Coronary artery (tissue), 2 donors: ENCODE measurements at regions not wholly inside any gene's neighbourhood (a gene's known extent, or its start where the extent isn't known, plus 50 kb on each side); places are given as distances from the start of the nearest gene placed in this dataset.

ENCODE experiments used
- DNase-seq: peaks from one replicate; pipeline ENCODE4 v3.0.0-alpha.2; 2017; ENCODE audit warnings: low spot score
- H3K27ac ChIP-seq, 2 donors: fragments of 200-600 bp; sonication (generic); one replicate each; pipeline ENCODE4 v1.5.1; 2016 to 2019
- H3K4me3 ChIP-seq: fragments of 200-600 bp; sonication (generic); 2 replicates; pipeline ENCODE4 v1.5.1; 2016; ENCODE audit warnings: mild to moderate bottlenecking, moderate library complexity
- TF ChIP-seq, protein P1 (sequence below): fragments of 200-600 bp; sonication (generic); IDR thresholded peaks from one replicate; pipeline ENCODE4 v1.5.1; 2019; ENCODE audit warnings: antibody characterized with exemption

DNA sequence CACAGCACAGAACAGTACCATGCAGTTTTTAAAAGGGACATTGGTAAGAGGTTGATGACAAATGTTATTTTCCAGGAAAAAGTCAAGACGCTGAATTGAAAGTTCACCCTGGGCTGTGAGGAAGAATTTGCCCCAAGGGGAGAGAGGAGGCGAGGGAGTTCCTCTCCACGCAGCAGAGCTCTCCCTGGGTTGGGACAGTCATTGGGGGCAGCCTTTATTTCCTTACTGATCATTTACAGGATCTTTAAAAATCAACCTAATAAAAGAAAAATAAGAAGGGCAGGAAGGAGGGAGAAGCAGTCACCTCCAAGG is 49.9 kb upstream of the WNT7B start:
- Histone ChIP-seq H3K27ac (peak overlapping the region; percentile 61 to 85), H3K4me3 (peak overlapping the region; percentile 71)
- TF ChIP-seq, protein P1, sequence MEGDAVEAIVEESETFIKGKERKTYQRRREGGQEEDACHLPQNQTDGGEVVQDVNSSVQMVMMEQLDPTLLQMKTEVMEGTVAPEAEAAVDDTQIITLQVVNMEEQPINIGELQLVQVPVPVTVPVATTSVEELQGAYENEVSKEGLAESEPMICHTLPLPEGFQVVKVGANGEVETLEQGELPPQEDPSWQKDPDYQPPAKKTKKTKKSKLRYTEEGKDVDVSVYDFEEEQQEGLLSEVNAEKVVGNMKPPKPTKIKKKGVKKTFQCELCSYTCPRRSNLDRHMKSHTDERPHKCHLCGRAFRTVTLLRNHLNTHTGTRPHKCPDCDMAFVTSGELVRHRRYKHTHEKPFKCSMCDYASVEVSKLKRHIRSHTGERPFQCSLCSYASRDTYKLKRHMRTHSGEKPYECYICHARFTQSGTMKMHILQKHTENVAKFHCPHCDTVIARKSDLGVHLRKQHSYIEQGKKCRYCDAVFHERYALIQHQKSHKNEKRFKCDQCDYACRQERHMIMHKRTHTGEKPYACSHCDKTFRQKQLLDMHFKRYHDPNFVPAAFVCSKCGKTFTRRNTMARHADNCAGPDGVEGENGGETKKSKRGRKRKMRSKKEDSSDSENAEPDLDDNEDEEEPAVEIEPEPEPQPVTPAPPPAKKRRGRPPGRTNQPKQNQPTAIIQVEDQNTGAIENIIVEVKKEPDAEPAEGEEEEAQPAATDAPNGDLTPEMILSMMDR = no peak
- no peak for DNase-seq

DNA sequence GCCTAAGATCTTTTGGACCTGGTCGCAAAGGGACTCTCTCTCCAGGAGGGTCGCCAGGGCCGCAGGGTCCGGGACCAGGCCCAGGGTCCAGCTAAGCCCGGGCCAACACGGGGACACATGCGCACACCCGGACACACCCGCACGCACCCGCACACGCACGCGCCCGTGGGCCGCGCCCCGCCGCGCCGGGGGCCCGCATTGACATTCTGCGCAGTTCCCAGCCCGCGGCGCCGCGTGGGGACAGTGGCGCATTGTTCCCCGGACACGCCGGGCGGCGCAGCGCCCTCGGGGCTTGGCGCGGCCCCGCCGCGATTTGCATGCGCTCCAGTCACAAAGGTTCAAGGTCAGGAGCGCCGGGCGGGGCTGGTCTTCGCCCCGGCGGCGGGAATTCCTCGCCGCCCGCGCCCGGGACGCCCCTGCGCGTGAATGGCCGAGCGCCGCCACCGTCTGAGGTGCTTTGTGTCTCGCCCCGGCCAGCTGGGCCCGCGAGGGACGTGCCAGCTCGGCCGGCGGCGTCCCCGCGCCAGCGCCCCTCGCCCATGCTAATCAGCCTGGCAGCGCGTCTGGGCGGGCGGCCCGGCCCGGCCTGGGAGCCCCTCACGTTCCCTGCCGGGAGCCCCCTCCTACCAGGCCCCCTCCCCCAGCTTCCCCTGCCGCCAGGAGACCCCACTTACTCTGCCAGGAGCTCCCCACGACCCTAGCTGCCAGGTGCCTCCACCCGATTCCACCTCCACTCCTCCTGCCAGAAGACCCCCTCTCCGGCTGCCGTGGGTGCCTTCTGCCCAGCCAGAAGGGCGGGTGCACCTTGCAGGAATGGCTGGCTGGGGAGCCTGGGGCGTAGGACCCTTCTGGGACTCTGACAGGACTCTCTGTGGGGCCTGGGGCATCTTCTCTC is 50.5 kb upstream of the WNT7B start:
- DNase-seq = peak; percentile 79
- Histone ChIP-seq H3K27ac (peak overlapping the region; percentile 61 to 85), H3K4me3 (peak overlapping the region; percentile 71)
- TF ChIP-seq, protein P1 = no peak

DNA sequence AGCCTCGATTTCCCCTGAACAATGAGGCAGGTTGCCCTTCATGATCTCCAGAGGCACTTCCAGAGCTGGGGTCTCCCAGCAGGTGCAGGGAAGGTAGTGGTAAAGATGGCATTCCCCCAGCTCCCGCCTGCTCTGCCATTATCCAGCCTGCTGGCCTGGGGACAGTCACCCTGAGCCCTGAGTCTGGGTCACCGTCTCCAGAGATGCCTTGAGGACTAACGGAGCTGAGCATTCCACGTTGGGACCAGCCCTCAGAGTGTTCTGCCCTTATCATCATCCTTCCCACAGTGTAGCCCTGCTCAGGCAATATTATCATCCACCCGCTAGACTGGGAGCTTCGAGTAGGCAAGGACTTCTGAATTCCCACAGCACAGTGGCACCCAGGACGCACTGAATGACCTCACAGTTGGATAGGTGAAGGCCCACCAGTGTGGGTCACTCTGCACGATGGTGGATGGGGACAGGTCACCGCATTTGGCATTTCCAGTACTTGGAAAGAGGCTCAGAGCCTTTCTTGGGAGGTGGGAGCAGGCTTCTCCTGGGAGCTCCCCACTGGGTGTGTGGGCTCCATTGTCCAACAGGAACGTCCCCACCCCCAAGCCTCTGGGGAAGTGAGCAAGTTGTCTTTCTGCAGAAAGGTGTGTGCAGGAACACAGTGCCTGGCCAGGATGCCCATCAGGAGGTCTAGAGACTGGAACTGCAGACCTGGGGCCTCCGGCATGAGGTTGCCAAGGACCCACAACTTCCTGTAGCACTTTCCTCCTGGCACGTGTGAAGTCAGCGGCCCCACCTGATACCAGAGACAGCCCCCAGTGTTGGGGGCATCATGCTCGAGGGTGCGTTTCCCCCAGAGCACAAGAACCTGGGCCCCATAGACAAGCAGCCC is 51.4 kb upstream of the WNT7B start:
- DNase-seq = peak; percentile 72
- TF ChIP-seq, protein P1 = no peak
- H3K4me3 ChIP-seq = peak overlapping the region; percentile 71
- H3K27ac ChIP-seq = peak overlapping the region; percentile 61 to 85

DNA sequence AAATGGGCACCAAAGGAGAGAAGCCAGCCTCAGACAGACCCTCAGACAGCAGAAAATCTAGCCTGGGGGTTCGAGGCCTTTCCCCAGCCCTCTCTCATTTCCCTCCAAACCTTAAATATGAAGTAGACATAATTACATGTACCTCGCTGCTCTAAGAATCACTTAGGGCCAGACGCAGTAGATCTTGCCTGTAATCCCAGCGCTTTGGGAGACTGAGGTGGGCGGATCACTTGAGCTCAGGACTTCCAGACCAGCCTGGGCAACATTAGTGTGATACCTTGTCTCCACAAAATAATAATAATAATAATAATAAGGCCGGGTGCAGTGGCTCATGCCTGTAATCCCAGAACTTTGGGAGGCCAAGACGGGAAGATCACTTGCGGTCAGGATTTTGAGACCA is 52.1 kb upstream of the WNT7B start:
- TF ChIP-seq, protein P1 = no peak
- no peak overlapping the region for H3K27ac ChIP-seq
- no peak overlapping the region for H3K4me3 ChIP-seq
- no peak for DNase-seq

DNA sequence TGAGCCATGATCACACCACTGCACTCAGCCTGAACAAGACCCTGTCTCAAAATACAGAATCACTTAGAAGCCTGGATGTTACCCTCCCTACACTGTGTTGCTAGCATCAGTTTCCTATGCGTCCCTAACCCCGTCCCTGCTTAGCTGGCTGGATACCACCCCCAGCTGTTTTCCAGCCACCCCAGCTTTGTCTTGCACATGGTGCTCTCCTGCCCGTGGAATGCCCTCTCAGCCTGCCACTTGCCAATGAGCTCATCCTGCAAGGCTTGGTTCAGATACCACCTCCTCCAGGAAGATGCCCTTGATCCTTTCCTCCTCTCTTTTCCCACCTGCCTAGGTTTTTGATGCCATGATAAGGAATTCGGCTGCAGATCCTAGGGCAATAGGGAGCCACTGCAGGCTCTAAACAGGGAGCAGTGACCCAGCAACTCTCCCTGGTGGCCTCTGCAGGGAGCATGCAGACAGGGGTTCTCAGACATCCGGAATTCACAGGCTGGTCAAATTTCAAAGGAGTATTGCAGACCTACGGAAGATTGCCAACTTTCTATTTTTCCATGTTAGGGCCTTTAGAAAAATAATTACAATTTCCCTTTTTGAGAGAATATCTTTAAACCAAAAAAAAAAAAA is 52.7 kb upstream of the WNT7B start:
- DNase-seq = peak; percentile 64
- no peak overlapping the region for H3K27ac ChIP-seq
- H3K4me3 ChIP-seq = no peak overlapping the region
- TF ChIP-seq, protein P1 = no peak

DNA sequence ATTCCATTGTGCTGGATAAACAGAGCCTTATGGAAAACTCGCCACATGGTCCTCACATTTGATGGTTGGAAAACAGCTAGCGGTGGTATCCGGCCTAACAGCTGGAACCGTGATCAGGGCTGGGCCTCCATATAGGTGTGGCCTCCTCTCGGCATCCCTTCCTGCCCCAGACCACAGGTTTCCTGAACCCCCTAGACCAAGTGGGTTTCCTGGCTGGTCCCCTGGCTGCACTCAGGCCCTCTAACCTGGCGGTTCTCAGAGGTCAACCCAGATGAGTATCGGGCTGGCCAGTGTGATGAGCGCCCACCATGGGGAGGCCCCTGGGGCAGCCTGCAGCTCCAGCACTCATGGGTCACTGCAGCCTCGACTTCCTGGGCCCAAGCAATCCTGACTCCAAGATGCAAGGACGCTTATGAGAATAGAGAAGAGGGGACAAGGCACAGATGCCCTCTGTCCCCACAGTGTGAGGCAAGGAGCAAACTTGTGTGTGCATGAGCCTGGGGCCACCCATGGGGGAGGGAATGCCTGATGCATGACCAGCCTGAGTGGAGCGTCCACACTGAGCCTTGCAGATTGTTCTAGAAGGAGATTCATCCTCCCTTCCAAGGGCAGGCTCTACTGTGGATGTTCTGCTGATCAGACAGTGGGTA is 53.4 kb upstream of the WNT7B start:
- DNase-seq = peak; percentile 49
- TF ChIP-seq, protein P1 = no peak
- Histone ChIP-seq H3K4me3 (no peak overlapping the region), H3K27ac (no peak overlapping the region)
